HG02678 (cell line): ENCODE measurements at regions not wholly inside any gene's neighbourhood (a gene's known extent, or its start where the extent isn't known, plus 50 kb on each side); places are given as distances from the start of the nearest gene placed in this dataset.
"Not testable (repeated sequence)": the region's sequence is repeated elsewhere in the genome, so short reads cannot be mapped to it uniquely, and the experiment has no call there.

ENCODE experiments used
- ATAC-seq: cut with Tn5 transposase; IDR thresholded peaks from one replicate; pipeline ENCODE4 v1.9.1; 2021; ENCODE audit warnings: mild to moderate bottlenecking, moderate library complexity; ENCODE audit not compliant: unreplicated experiment

- ATAC-seq = not testable (repeated sequence)
These were observed 51.9 kb upstream of the MFGE8 start for GRCh38 chr15:88965097-88965496.

- ATAC-seq = no peak
These were observed 57.1 kb upstream of the MFGE8 start for GRCh38 chr15:88970232-88970631.

DNA sequence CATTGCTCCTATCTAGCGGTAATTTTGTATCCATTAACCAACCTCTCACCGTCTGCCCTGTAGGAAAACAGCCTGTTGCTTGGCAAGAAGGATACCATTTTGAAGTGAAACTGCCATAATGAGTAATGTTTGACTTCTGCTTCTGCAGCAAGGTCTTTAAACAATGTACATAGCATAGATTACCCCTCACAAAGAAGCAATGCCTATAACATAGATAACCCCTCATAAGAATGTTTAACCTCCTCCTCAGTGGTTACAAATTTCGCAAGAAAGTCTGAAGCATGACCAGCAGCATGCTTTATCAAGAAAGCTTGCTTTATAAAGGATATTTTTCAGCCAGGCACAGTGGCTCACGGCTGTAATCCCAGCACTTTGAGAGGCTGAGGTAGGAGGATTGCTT is 61.2 kb upstream of the MFGE8 start:
- peak; percentile 50 for ATAC-seq

- no peak for ATAC-seq
These were observed 62.7 kb upstream of the MFGE8 start for GRCh38 chr15:88975891-88976290.

DNA sequence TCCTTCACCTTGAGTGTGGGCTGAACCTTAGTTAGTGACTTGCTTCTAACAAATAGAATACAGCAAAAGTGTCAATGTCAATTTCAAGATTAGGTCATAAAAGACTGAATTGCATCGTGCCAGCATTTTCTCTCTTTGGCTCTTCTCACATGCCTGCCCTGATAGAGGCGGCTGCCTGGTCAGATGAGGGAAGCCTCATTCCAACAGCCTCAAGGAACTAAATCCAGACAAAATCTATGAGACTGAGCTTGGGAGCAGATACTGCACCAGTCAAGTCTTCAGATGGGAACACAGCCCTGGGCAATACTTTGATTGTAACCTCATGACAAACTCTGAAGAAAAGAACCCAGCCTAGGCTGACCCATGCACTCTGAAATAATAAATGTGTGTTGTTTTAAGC is 63.5 kb upstream of the MFGE8 start:
- ATAC-seq = no peak

DNA sequence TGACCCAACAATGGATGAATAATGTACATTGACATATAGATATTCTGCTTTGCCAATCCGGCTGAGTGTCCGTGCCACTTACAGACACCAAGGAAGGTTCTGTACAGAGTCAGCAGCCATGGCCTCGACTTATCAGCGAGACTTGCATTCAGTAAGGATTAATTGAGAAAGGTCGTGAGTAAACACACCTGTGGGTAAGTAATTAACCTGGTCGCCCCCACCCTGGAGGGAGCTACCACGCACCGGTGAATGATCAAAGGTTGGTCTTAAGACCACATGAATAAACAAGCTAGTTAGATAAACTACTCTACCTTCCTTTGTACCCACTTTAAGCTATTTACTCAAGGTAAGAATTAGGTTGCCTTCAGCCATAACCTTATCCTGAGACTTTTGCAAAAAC is 66.5 kb upstream of the MFGE8 start:
- ATAC-seq = no peak

- no peak for ATAC-seq
These were observed 67.3 kb upstream of the MFGE8 start for GRCh38 chr15:88980498-88980897.

- ATAC-seq = no peak
These were observed 68.4 kb upstream of the MFGE8 start for GRCh38 chr15:88981244-88982215.

DNA sequence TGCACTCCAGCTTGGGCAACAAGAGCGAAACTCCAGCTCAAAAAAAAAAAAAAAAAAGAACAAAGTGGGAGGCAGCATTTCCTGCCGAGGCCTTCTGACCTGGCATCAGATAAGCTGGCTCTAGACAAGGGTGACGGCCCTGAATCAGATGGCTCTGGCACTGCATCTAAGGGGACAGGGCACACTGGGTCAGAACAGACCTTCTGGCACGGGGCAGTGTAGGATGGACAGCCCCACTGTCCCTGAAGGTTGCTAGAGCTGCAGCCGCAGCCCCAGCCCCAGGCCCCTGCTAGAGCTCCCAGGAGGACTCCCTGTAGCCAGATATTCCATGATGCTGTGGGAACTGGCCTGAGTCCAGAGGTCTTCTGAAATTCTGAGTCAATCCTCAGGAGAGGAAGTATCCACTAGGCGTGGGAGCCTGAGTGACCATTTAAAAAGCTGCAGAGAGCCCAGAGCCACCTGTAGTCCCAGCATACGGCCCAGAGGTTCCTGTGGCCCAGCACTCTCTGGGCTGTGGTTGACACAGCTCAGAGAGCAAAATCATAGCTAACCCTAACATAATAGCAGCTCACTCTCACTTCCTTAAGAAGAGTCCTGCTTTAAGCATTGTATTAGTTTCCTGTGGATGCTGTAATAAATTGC is 69.2 kb upstream of the MFGE8 start:
- peak; percentile 95 for ATAC-seq

GRCh38 chr15:88982946-88983342 is 69.8 kb upstream of the MFGE8 start:
- ATAC-seq = no peak

DNA sequence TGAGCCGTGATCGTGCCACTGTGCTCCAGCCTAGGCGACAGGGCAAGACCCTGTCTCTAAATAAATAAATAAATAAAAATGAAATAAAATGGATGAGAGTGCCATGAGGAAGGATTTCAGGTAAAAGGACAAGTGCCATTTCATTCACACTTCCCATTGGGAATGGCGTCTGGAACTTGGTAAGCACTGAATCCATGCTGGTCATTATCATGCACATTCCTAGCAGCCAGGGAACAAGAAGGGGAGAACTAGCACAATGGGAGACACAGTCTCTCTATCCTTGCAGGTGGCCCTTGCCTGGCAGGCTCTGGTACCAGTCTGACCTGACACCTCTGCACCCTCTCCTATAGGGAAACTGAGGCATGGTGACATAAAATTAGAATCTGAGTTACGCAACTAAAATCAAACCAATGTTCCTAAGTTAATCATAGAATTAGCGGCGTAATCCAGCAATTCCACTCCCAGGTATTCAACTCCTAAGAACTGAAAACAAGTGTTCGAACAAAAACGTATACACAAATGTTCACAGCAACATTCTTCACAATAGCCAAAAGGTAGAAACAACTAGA is 70.8 kb upstream of the MFGE8 start:
- no peak for ATAC-seq

- no peak for ATAC-seq
These were observed 72.6 kb upstream of the MFGE8 start for GRCh38 chr15:88985547-88986393.

GRCh38 chr15:88986949-88987590 is 73.9 kb upstream of the MFGE8 start:
- ATAC-seq = no peak

GRCh38 chr15:88987591-88987933 is 74.4 kb upstream of the MFGE8 start:
- ATAC-seq = no peak

DNA sequence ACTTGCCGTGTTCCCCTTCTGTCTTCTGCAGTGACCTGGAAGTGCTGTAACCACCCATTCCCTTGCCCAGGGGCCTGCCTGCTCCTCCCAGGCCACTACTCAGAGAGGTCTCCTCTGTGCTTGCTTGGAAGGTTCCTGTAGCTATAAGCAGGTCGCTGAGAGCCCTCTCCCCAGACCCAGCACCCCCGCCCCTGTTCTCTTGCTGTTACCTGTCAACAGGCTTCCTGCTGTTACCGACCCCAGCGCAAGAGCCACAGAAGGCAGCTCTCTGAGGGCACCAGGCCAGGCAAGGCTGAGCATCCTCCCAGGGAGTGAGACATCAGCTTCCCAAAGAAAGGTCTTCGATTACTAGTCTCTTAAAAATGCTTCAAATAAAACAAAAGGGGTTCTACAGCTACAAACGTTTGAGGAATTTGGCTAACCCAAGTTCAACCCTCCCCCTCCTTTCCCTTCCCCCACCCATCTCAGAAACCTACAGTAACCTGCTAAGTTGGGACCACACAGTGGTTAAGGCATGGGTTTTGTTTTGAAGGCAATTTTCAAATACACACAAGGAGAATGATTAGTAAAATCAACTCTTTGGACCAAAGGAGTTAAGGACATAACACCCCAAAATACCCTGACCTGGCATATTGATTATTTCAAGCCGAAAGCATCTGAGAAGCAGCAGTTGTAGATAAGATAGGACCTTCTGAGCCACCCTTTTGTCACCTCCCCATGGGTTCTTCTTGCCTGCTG is 74.9 kb upstream of the MFGE8 start:
- no peak for ATAC-seq

GRCh38 chr15:88989578-88989977 is 76.4 kb upstream of the MFGE8 start:
- no peak for ATAC-seq

- ATAC-seq = no peak
These were observed 77.1 kb upstream of the MFGE8 start for GRCh38 chr15:88990185-88990679.

GRCh38 chr15:88992216-88992615 is 79.0 kb upstream of the MFGE8 start:
- ATAC-seq = no peak

DNA sequence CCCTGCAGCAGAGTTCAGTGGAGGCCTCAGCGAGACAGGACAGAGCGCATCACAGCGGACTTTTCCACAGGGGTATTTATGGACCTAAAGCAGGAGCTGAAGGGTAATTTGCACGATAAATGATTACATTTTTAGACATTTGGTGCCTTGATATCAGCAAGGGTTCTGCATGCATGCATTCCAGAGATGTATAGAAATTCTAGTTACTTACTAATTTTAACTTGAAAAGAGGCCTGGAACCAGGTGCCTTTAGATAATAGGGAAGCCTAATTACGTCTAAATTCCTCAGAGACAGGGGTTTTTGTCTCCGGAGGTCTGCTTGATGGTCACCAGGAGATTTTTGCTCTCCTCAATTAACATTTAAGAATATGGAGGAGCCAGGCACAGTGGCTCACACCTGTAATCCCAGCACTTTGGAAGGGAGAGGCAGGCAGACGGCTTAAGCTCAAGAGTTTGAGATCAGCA is 79.8 kb upstream of the MFGE8 start:
- no peak for ATAC-seq

DNA sequence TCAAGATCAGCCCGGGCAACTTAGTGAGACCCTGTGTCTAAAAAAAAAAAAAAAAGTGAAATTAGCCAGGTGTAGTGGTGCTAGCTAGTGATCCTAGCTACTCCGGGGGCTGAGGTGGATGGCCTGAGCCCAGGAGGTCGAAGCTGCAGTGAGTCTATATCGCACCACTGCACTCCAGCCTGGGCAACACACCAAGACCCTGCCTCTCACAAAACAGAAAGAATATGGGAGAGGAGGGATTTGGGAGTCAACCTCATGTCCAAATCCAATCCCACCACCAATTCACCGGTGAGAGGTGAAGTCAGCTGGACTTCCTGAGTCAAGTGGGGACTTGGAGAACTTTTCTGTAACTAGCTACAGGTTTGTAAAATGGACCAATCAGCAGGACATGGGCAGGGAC is 80.5 kb upstream of the MFGE8 start:
- no peak for ATAC-seq
